Medulla oblongata (tissue), 1 donor: ENCODE measurements at regions not wholly inside any gene's neighbourhood (a gene's known extent, or its start where the extent isn't known, plus 50 kb on each side); places are given as distances from the start of the nearest gene placed in this dataset.

ENCODE experiments used
- DNase-seq: peaks from one replicate; pipeline ENCODE4 v3.0.0-alpha.2; 2015; ENCODE audit errors: extremely low spot score

GRCh38 chr9:12874395-12874794, 99.6 kb downstream of the LURAP1L start:
- no peak for DNase-seq

DNA sequence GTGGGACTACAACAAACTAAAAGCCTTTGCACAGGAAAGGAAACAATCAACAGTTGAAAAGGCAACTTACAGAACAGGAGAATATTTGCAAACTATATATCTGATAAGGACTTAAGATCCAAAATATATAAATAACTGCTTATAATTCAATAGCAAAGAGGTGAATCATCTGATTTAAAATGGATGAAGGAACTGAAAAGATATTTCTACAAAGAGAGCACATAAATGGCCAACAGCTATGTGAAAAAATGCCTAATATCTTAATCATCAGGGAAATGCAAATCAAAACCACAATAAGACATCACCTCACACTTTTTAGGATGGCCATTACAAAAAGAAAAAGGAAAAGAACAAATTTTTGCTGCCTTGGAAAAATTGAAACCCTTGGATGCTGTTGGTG, 100.4 kb downstream of the LURAP1L start:
- no peak for DNase-seq

DNA sequence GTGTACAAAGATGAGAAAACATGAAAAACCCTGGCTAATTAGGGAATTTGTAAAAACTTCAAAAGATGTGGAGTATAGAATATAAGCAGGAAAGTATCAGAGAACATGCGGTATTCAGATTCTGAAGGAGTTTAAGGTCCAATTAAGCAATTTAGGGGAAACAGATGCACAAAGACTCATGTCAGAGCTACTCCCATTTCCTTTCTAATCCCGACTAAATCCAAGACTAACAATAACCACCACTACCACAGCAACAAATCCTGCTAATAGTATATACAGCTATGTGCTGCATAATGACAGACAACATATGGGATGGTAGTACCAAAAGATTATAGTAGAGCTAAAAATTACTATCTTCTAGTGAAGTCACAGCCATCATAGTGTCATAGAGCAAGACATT, 102.1 kb downstream of the LURAP1L start:
- no peak for DNase-seq

- no peak for DNase-seq
These were observed 103.6 kb downstream of the LURAP1L start for GRCh38 chr9:12878351-12878978.

DNA sequence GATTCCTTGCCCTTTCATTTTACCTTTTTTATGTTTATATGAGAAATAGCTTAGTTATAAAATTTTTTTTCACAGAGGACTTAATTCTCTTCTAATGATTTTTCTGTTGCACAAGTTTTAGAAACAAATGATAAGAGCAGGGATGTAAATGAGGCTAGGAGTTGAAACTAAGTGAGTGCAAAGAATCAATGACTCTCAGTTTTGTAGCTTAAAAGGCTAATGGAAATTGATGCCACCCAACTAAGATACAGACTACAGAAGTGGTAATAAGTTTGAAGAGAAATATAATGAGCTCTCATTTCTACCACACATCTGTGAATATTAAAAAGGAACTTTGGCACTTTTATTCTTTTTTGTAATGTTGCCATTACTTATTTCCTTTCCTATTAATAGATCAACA, 105.1 kb downstream of the LURAP1L start:
- no peak for DNase-seq

DNA sequence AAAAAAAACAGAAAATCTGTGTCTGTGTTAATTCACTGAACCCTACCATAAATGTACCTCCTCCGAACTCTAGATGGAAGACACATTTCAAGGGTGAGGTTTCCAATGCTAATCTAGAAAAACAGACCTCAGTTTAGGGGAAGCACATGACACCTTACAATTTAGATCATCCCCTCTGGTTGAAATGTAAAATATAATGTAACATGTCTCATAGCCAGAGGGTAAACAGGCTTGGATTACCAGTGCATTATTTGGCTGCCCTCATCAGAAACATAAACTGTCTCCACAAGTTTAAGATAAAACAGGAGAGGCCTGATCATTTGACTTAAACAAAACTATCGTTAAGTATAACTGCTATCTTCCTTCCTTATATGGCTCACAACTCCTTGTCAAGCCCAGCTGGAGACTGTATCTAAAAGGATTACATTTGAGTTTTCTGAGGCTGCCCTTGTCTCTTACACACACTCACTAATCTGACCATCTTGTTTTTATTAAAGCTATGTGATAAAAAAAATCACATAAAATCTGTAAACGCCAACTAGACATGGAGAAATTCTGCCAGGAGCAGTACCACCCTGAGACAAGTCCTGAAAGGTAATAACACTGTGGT, 105.7 kb downstream of the LURAP1L start:
- DNase-seq, result no peak

DNA sequence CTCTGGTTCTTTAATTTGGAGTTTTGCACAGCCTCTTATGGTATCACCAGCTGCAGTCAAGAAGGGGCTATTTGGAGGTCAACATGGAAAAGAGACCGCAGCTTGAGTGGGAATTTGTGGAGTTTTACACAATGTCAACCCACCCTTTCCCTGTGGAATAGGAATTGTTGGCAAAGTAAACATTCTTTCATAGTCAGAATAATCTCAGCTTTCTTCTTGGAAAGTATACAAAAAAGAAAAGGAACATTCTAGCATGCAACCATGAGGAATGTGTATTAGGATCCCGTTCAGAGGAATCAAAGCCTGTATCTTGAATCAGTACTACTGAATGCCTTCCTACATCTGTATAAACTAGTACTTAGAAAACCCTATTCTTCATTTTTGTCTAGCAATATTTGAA, 107.6 kb downstream of the LURAP1L start:
- no peak for DNase-seq

- DNase-seq, result peak; percentile 71
These were observed 110.0 kb downstream of the LURAP1L start for GRCh38 chr9:12884736-12885395.

DNA sequence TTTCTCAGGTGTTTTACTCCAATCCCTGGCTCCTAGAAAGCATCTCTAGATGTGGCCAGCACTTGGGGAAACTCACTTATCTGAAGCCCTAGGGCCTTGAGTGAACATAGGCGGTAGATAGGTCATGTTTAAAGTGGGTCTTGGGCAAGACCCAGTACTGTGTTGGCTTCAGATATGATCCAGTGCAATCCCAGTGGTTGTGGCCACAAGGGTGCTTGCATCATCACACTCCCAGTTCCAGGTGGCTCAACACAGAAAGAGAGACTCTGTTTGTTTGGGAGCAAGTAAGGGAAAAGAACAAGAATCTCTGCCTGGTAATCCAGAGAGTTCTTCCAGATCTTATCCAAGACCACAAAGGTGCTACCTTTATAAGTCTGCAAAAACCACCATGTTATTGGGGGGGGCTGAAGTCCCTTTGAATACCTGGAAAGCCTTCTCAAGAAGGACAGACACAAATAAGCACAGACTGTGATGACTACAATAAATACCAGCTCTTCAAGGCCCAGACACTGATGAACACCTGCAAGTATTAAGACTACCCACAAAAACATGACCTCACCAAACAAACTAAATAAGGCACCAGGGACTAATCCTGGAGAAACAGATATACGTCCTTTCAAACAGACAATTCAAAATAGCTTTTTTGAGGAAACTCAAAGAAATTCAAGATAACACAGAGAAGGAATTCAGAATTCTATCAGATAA, 114.7 kb downstream of the LURAP1L start:
- no peak for DNase-seq

DNA sequence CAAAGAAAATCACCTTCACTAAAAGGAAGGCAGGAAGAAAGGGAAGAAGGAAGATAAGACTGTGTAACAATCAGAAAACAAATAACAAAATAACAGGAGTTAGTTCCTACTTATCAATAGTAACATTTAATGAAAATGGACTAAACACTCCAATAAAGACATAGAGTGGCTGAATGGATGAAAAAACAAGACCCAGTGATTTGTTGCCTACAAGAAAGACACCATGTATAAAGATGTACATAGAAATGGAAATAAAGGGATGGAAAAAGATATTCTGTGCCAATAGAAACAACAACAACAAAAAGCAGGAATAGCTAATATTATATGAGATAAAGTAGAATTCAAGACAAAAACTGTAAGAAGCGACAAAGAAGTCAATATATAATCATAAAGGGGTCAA, 116.8 kb downstream of the LURAP1L start:
- DNase-seq, result no peak

- no peak for DNase-seq
These were observed 128.5 kb downstream of the LURAP1L start for GRCh38 chr9:12903316-12903715.

- no peak for DNase-seq
These were observed 129.6 kb downstream of the LURAP1L start for GRCh38 chr9:12904261-12905000.

- no peak for DNase-seq
These were observed 131.8 kb downstream of the LURAP1L start for GRCh38 chr9:12906646-12907045.

DNA sequence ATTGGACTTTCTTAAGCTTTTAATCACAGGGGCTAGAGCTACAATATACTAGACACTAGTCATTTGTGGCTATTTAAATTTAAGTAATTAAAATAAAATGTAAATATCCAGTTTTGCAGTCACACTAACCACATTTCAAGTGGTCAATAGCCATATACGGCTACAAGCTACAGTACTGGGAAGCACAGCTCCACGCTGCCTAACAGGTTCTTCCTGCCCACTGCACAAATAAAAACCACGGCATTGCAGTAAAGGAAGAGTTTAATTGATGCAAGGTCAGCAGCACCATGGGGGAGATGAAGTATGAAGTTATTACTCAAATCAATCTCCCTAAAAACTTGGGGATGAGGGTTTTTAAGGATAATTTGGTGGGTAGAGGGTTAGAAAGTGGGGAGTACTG, 134.1 kb downstream of the LURAP1L start:
- DNase-seq, result no peak

- DNase-seq, result no peak
These were observed 140.6 kb downstream of the LURAP1L start for GRCh38 chr9:12915366-12915954.

- peak; percentile 94 for DNase-seq
These were observed 141.2 kb downstream of the LURAP1L start for GRCh38 chr9:12916042-12916441.

DNA sequence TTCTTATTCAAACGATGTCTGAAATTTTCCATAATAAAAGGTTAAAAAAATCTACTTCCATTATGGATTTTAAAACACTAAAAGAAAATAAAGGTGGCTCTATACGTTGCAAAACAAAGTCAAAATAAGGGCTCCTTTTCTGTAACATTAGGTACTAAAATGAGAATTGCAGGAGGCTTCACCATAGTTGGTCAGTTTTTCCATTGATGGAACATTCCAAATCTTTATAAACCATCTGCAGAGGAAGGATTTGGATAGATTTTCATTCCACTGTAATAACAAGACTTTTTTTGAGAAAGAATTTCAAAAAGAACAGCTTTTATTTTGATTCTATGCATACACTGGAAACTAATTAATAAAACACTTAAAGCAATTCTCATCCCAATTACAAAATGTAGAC, 145.6 kb downstream of the LURAP1L start:
- no peak for DNase-seq

- DNase-seq, result no peak
These were observed 146.8 kb downstream of the LURAP1L start for GRCh38 chr9:12921621-12922020.

GRCh38 chr9:12922224-12922866, 147.5 kb downstream of the LURAP1L start:
- DNase-seq, result no peak

DNA sequence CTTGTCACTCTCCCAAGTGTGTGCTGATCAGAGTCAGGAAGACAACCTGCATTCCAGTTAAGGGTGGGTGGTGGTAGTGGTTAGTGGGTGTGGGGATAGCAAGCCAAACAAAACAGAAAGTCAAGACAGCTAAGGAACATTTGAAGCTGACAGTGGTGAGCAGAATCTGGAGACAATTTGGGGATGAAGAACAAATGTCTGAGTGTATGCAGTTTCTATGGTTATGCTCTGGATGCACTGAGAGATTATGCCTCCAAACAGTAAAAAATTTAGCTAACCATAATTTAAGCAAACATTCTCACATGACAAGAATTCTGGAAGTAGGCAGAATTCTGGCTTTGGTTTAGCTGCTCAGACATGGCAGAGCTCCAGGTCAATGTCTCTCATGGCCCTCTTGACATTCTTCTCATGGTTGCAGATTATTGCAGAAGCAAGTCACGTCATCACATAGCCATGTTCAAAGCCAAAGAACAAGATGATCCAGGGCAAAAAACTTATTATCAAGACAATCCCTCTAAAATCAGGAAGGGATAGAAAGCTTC, 148.7 kb downstream of the LURAP1L start:
- no peak for DNase-seq

GRCh38 chr9:12930906-12931305, 156.1 kb downstream of the LURAP1L start:
- no peak for DNase-seq
